ENCODE measurements at regions not wholly inside any gene's neighbourhood (a gene's known extent, or its start where the extent isn't known, plus 50 kb on each side); places are given as distances from the start of the nearest gene placed in this dataset.

GRCh38 chr1:106380772-106381171, 675.7 kb upstream of the PRMT6 start:
- TF ChIP-seq CTCF (IDR thresholded peaks at IDR 0.05; ENCODE audit: low read depth, low read length) (no peak), EZH2phosphoT487 (IDR thresholded peaks at IDR 0.05; ENCODE audit: low read depth) (no peak)

Measured in OCI-LY3 (cell line).